Fibroblast of lung (primary cell): ENCODE measurements at regions not wholly inside any gene's neighbourhood (a gene's known extent, or its start where the extent isn't known, plus 50 kb on each side); places are given as distances from the start of the nearest gene placed in this dataset.

Experiments used
- EZH2 ChIP-seq: IDR thresholded peaks from 2 replicates; pipeline ENCODE4 v1.5.1; 2012; ENCODE audit warnings: low read length, control low read depth, mild to moderate bottlenecking; ENCODE audit errors: missing control alignments
- TF ChIP-seq, protein P1 (sequence below), 2 donors: IDR thresholded peaks in 1 of 2; conservative IDR thresholded peaks in 1 of 2; 1 replicate in 1 of 2; 2 replicates in 1 of 2; pipeline ENCODE4 v1.5.1; 2011 to 2012; ENCODE audit warnings: low read length in 2 of 2, control low read depth in 1 of 2, inconsistent platforms in 1 of 2, low read depth in 1 of 2, mild to moderate bottlenecking in 1 of 2

GRCh38 chr3:10557250-10557649, 51.9 kb upstream of the ATP2B2 start:
- TF ChIP-seq, protein P1, sequence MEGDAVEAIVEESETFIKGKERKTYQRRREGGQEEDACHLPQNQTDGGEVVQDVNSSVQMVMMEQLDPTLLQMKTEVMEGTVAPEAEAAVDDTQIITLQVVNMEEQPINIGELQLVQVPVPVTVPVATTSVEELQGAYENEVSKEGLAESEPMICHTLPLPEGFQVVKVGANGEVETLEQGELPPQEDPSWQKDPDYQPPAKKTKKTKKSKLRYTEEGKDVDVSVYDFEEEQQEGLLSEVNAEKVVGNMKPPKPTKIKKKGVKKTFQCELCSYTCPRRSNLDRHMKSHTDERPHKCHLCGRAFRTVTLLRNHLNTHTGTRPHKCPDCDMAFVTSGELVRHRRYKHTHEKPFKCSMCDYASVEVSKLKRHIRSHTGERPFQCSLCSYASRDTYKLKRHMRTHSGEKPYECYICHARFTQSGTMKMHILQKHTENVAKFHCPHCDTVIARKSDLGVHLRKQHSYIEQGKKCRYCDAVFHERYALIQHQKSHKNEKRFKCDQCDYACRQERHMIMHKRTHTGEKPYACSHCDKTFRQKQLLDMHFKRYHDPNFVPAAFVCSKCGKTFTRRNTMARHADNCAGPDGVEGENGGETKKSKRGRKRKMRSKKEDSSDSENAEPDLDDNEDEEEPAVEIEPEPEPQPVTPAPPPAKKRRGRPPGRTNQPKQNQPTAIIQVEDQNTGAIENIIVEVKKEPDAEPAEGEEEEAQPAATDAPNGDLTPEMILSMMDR (conservative IDR thresholded peaks at IDR 0.05 in 1 of 2, IDR thresholded peaks at IDR 0.05 in 1 of 2; ENCODE audit: low read depth in 1 of 2, low read length in 2 of 2) = no peak
- TF ChIP-seq EZH2 = no peak
